ENCODE measurements at regions not wholly inside any gene's neighbourhood (a gene's known extent, or its start where the extent isn't known, plus 50 kb on each side); places are given as distances from the start of the nearest gene placed in this dataset.

DNA sequence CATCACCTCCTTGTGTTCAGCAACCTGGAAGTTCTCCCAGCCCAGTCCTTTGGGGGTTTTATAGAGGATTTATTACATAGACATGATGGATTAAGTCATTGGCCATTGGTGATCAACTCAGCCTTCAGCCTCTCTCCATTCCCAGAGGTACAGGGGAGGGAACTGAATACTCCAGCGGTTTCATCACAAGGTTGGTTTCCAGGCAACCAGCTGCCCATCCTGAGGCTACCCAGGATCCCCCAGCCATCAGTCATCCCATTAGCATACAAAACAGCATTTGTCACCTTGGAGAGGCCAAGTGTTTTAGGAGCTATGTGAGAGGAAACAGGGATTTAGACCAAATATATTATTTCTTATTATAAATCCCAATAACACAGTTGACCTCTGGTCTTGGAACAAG is 584.8 kb upstream of the NRP1 start:
- TF ChIP-seq, protein P1, sequence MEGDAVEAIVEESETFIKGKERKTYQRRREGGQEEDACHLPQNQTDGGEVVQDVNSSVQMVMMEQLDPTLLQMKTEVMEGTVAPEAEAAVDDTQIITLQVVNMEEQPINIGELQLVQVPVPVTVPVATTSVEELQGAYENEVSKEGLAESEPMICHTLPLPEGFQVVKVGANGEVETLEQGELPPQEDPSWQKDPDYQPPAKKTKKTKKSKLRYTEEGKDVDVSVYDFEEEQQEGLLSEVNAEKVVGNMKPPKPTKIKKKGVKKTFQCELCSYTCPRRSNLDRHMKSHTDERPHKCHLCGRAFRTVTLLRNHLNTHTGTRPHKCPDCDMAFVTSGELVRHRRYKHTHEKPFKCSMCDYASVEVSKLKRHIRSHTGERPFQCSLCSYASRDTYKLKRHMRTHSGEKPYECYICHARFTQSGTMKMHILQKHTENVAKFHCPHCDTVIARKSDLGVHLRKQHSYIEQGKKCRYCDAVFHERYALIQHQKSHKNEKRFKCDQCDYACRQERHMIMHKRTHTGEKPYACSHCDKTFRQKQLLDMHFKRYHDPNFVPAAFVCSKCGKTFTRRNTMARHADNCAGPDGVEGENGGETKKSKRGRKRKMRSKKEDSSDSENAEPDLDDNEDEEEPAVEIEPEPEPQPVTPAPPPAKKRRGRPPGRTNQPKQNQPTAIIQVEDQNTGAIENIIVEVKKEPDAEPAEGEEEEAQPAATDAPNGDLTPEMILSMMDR (IDR thresholded peaks at IDR 0.05): no peak
- TF ChIP-seq POLR2A (IDR thresholded peaks at IDR 0.05): no peak
